ENCODE measurements at regions not wholly inside any gene's neighbourhood (a gene's known extent, or its start where the extent isn't known, plus 50 kb on each side); places are given as distances from the start of the nearest gene placed in this dataset.

DNA sequence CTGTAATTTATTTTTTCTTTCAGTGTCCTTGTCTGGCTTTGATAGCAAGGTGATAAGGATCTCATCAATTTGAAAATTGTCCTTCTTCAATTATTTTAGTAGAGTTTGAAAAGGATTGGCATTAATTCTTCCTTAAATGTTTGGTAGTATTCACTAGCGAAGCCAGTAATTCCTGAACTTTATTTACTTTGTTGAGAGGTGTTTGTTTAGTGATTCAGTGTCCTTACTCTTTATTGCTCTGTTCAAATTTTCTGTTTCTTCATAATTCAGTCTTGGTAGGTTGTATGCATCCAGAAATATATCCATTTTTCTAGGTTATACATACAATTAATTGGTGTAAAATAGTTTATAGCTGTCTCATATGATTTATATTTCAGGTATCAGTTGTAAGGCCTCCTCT lies 676.7 kb upstream of the POU3F3 start:
- TF ChIP-seq, protein P1, sequence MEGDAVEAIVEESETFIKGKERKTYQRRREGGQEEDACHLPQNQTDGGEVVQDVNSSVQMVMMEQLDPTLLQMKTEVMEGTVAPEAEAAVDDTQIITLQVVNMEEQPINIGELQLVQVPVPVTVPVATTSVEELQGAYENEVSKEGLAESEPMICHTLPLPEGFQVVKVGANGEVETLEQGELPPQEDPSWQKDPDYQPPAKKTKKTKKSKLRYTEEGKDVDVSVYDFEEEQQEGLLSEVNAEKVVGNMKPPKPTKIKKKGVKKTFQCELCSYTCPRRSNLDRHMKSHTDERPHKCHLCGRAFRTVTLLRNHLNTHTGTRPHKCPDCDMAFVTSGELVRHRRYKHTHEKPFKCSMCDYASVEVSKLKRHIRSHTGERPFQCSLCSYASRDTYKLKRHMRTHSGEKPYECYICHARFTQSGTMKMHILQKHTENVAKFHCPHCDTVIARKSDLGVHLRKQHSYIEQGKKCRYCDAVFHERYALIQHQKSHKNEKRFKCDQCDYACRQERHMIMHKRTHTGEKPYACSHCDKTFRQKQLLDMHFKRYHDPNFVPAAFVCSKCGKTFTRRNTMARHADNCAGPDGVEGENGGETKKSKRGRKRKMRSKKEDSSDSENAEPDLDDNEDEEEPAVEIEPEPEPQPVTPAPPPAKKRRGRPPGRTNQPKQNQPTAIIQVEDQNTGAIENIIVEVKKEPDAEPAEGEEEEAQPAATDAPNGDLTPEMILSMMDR (IDR thresholded peaks at IDR 0.05): no peak
- TF ChIP-seq POLR2A (IDR thresholded peaks at IDR 0.05): no peak
